T1000 (cell line): ENCODE measurements at regions not wholly inside any gene's neighbourhood (a gene's known extent, or its start where the extent isn't known, plus 50 kb on each side); places are given as distances from the start of the nearest gene placed in this dataset.
"Not testable (repeated sequence)": the region's sequence is repeated elsewhere in the genome, so short reads cannot be mapped to it uniquely, and the experiment has no call there.

Experiments
- DNase-seq: peaks from one replicate; lab custom pipeline; 2025; ENCODE audit warnings: mixed read lengths; lab: John Stamatoyannopoulos, UW

- DNase-seq = no peak
Observed at GRCh38 chr10:64732372-64732957, 1211.3 kb downstream of the REEP3 start.

- no peak for DNase-seq
Observed at GRCh38 chr10:64733980-64734379, 1212.8 kb downstream of the REEP3 start.

GRCh38 chr10:64738462-64738861 lies 1217.3 kb downstream of the REEP3 start:
- DNase-seq = no peak

GRCh38 chr10:64745565-64745964 lies 1224.4 kb downstream of the REEP3 start:
- DNase-seq = no peak

- DNase-seq = no peak
Observed at GRCh38 chr10:64750672-64751071, 1229.5 kb downstream of the REEP3 start.

- no peak for DNase-seq
Observed at GRCh38 chr10:64753516-64753915, 1232.3 kb downstream of the REEP3 start.

GRCh38 chr10:64760371-64760770 lies 1239.2 kb downstream of the REEP3 start:
- DNase-seq = no peak

- DNase-seq = no peak
Observed at GRCh38 chr10:64762861-64763260, 1241.7 kb downstream of the REEP3 start.

GRCh38 chr10:64765498-64765897 lies 1244.3 kb downstream of the REEP3 start:
- no peak for DNase-seq

- no peak for DNase-seq
Observed at GRCh38 chr10:64771253-64772050, 1250.3 kb downstream of the REEP3 start.

GRCh38 chr10:64773357-64773756 lies 1252.2 kb downstream of the REEP3 start:
- no peak for DNase-seq

- not testable (repeated sequence) for DNase-seq
Observed at GRCh38 chr10:64784451-64784850, 1263.2 kb downstream of the REEP3 start.

GRCh38 chr10:64785816-64786215 lies 1264.6 kb downstream of the REEP3 start:
- no peak for DNase-seq

- DNase-seq = no peak
Observed at GRCh38 chr10:64786989-64787388, 1265.8 kb downstream of the REEP3 start.

GRCh38 chr10:64795847-64796246 lies 1274.6 kb downstream of the REEP3 start:
- DNase-seq = no peak

GRCh38 chr10:64798297-64798696 lies 1277.1 kb downstream of the REEP3 start:
- DNase-seq = no peak

GRCh38 chr10:64808233-64808632 lies 1287.0 kb downstream of the REEP3 start:
- not testable (repeated sequence) for DNase-seq

- peak; percentile 8 for DNase-seq
Observed at GRCh38 chr10:64810046-64810445, 1288.8 kb downstream of the REEP3 start.

GRCh38 chr10:64813391-64813790 lies 1292.2 kb downstream of the REEP3 start:
- DNase-seq = no peak

GRCh38 chr10:64814201-64814600 lies 1293.0 kb downstream of the REEP3 start:
- DNase-seq = no peak

GRCh38 chr10:64829888-64830412 lies 1308.7 kb downstream of the REEP3 start:
- no peak for DNase-seq

GRCh38 chr10:64830869-64831268 lies 1309.7 kb downstream of the REEP3 start:
- DNase-seq = no peak

GRCh38 chr10:64840341-64840740 lies 1319.1 kb downstream of the REEP3 start:
- DNase-seq = no peak
